Kidney tubule cell (primary cell): ENCODE measurements at regions not wholly inside any gene's neighbourhood (a gene's known extent, or its start where the extent isn't known, plus 50 kb on each side); places are given as distances from the start of the nearest gene placed in this dataset.

Source experiments
- DNase-seq: peaks from one replicate; pipeline ENCODE4 v3.0.0-alpha.2; 2018; ENCODE audit warnings: low spot score

DNA sequence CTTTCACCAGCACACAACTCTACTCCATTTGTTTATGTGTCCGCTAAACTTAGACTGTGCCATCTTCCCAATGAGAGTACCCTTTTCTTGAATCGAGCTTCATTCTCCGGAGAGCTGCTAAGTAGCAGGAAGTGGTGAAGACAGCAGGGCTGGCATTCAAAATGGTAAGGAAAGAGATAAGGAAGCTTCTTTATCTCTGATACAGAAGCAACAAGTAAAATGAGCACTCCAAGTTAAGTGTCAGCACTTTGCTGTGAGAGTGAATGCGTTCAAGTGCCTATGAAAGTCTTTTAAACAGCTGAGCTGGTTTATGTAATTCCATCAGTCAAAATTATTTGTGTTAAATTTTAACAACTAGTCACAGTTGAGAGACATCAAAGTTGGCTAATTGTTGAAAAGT, 386.8 kb upstream of the PTPRD start:
- DNase-seq, result no peak

DNA sequence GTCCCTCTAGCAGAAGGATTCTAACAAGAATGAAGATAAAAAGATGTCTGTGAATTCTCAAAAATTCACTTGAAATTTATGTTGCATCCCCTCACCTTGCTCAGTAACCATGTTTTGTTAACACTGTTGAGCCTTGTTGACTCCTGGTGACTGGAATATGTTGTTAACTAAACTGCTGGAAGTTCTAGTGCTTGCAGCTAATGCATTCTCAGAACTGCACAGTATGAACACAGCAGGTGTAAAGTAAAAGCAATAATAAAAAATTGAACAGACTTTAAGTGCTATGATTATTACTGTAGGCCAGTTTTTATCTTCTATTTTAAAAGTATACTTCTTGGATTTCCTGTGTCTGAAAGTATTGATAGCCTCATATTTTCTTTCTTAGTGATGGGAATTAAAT, 388.7 kb upstream of the PTPRD start:
- DNase-seq, result no peak

DNA sequence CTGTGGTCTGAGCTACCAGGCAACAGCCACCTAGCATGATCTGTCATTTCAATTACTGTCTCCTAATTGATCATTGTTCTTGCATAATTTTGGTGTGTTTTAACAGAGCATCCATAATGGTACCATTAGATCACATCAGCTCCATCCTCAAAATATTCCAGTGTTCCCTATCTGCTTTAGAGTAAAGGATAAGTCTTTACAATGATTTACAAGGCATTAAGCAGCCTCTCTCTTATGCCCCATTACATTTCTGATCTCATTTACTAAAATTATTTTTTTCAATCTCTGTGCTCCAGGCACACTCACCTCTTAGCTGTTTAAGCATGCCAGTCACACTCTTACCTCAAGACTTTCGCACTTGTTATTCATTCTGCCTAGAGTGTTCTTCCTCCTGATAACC, 389.9 kb upstream of the PTPRD start:
- DNase-seq, result no peak

DNA sequence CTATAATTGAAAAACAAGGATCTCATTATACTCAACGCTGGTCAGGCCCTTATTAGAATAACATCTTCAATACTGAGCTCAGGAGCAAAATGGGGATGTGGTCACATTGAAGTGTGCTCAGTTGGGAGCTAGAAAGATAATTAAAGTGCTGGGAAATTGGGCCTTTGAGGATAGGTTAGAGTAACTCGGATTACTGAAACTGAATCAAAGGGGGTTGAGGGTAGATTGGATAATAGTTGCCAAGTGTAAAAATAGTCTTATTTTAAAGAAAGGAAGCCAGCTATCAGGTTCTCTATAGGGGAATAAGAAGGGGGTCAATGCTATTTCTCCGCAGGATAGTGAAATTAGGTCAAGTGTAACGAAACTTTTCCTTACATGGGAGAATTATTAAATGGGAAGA, 391.0 kb upstream of the PTPRD start:
- DNase-seq, result no peak

DNA sequence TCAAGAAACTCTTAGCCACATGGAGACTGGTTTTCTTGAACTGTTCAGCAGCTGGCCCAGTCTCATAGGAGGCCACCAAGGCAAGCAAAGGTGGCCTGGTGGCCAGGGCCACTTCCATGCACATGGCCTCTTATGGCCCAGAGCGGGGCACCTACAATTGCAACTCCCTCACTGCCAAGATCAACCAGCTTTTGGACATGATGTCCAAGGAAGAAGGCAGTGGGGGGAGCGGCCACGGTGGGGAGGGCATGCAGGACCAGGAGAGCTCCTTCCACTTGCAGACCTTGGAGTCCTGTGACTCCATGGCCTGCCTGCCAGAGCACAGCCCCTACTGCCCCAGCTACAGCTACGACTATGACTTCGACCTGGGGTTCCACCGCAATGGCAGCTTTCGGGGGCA, 398.9 kb upstream of the PTPRD start:
- DNase-seq, result no peak

DNA sequence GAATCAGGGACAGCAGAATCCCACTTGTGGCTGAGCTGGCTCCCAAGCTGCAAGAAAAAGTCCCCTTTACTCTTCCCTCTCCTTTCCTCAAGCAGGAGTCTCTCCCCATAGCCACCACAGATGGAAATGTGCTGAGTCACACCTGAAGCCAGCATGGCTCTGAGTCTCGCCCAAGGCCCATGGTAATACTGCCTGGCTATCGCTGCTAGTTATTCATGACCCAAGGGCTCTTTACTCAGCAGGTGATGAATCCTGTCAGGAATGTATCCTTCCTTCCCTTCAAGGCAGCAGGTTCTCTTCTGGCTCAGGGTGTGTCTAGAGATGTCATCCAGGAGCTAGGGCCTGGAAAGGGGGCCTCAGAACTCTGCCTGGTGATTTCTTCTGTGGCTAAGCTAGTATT, 403.3 kb upstream of the PTPRD start:
- DNase-seq, result peak; percentile 32

DNA sequence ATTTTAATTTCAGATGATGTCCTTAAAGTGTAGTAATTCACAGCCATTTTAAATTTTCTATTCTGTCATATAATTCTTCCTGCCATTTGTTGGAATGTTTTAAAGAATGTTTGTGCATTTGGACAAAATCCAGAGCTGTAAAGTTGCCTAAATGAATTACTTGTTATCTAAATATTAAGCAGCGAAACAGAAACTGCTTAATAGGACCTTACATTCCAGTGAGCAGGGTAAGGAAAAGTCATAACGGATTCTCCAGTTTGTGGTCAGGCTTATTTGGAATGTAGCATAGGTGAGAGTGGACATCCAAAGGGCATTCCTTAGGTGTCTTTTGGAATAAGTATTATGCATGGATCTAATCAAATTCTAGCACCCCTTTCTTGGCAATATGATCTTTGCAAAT, 410.4 kb upstream of the PTPRD start:
- no peak for DNase-seq

DNA sequence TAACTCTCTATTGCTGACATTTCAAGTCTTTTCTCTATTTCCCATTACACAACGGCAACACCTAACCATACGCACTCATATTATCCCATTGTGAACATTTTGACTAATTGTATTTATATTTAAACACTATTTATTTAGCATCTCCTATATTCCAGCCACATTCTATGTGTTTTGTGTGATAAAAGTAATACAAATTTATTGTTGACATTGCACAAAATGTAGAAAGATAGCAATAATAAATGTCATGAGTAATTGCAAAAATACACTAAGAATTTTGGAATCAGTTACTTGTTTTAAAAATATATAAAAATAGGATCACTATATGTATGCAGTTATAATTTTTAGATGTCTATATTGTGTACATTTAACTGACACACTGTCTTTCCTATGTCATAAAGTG, 413.0 kb upstream of the PTPRD start:
- no peak for DNase-seq

DNA sequence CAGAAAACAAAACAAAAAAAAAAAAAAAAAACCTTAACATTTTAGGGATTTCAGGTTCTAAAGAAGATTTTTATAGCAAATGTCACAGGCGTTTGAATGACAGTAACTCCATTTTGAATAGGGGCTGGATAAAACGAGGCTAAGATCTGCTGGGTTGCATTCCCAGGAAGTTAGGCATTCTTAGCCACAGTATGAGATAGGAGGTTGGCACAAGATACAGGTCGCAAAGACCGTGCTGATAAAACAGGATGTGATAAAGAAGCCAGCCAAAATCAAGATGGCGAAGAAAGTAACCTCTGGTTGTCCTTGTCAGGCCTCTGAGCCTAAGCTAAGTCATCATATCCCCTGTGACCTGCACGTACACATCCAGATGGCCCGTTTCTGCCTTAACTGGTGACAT, 425.6 kb upstream of the PTPRD start:
- no peak for DNase-seq

DNA sequence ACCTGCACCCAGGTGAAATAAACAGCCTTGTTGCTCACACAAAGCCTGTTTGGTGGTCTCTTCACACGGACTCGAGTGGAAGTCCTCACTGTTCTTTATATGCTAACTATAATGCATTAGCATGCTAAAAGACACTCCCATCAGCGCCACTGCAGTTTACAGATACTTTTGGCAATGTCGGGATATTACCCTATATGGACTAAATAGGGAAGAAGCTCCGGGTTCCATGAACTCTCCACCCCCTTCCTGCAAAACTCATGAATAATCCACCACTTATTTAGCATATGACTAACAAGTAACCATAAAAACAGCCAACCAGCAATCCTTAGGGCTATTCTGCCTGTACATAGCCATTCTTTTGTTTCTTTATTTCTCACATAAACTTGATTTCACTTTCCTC, 426.2 kb upstream of the PTPRD start:
- no peak for DNase-seq

DNA sequence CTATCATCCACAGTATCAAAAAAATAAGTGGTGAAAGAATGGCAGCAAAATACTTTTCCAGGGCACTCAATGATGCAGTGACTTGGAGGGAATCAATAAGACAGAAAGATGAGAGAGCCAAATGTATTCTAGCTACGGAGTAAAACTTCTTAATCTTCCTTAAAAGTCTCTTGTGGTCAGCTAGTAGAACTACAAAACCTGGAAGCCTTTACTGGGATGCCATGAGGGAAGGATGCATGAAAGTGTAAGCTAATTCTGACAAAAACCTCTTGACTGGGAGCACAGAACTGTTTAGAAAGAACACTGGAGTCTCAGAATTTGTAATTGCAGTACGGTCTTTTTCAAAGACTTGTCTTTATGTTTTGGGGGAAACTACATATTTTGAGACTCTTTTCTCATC, 432.8 kb upstream of the PTPRD start:
- DNase-seq, result no peak

DNA sequence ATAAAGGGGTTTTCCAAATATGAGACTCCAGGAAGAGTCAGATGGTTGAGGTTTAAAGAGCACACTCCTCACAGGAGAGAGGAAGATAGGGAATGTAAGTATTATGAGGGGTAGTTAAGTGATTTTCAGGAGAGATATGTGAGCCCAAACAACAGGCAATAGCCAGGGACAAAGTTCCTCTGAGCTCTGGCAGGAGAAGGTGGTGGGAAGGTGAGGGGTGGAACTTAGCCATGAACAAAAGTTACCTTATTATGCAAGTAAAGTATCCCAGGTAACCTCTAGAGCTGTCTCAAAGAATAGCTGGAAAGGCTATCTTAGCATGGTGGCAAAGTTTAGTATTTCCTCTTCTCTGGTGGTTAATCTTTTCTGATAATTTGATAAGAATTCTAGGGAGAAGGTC, 450.5 kb upstream of the PTPRD start:
- no peak for DNase-seq

DNA sequence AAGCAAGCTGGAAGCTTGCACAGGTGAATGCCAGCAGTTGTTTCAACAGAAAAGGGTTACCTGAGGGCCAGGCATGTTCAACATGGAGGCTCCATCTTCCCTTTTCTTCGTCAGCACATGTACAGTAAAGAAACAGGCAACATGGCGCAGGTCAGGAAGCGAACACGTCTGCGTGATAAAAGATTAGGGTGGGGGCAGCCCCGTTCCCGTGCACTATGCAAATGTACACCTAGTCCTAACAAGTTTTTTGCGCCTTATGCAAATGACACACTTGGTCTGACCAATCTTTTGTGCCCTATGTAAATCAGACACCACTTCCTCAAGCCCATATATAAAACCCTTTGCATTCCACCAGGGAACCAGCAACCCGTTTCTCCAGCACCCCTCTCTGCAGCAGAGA, 452.1 kb upstream of the PTPRD start:
- DNase-seq, result no peak

DNA sequence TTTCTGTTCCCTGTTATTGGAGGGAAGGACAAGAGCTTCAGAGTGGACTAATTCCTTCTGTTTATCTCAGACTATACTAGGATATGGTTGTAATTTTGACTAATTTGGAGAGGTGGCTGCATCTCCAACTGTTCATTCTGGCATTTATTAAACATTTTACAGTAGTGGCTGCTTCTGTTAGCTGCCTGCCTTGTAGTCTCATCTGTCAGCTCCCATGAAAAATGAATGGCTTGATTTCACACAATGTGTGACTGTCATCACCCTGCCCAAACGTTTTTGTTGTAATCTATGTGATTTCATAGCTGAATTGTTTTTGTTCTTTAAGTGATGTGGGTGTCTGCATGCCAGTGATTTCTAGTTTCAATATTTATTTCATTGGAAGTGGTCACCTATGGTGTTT, 459.4 kb upstream of the PTPRD start:
- DNase-seq, result no peak

DNA sequence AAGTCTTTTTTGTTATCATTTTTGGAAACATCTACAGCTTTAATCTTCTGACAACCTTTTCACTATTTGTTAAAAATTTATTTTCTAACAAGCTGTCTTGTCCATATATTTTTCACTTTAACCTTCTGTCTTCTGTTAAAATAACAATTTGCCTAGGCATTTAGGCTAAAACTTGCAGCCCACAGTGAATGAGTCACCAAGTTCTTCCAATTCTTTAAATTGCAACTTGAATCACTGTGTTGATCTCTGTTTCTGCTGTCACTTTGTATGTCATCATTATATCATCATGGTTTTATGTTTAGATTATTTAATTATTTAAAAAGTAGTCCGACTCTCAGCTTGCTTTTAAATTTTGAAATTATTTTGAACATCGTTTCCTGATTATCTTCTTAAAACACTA, 473.8 kb upstream of the PTPRD start:
- DNase-seq, result peak; percentile 2

DNA sequence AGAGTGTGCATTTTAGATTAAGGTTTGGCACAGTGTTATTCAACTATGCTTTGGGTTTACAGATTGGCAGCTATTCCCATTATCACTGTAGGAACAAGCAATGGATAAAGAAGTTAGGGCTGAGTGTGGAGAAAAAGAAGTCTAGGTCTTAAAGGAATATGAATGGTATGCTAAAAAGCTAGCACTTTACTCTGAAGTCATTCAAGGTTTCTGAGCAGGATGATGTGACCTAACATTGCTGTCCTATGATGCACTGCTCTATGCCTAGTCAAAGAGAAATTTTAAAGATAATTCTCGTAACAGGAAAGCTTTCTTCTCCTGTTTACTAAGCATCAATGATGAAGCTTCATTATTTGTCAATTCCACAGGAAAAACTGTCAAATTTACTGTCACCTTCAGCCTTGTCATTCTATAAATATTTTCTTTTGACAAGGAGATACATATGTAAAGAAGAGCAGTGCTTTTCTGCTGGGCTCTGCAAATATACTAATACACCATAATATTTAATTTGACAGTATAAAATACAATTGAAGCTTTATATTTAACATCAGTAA, 476.1 kb upstream of the PTPRD start:
- no peak for DNase-seq

DNA sequence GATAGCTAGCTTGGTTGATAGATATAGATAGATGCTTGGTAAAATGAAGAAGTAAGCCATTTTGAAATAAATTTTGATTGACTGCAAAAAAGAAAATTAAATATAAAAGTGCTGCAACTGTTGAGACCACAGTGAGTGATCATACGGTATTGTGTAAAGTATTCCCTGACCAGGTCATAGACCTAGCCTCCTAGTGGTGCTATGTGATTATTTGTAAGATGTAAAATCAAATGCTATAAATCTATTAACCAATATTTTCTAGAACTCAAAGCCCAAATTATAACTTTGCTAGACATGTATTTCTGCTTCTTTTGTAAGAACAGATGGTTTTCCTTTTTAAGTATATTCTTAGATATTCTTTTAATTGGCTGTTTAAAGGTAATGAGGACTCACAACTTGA, 480.2 kb upstream of the PTPRD start:
- DNase-seq, result no peak

DNA sequence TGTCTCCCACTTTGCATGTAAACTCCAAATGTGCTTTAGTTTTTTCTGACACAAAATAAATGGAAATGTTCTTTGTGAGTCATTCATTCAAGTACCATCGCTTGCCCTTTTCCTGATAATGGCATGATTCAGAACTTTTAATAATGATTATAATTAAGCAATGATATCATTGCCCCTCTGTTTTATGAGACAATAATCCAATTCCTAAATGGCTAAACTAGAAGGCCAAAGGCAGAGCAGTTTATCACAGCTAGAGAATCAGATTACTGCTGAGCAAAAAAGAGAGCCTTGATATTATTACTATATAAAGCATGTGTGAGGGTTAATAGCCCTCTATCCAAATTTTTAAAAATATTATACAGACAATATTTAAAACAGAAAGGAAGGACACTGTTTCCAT, 484.2 kb upstream of the PTPRD start:
- no peak for DNase-seq

DNA sequence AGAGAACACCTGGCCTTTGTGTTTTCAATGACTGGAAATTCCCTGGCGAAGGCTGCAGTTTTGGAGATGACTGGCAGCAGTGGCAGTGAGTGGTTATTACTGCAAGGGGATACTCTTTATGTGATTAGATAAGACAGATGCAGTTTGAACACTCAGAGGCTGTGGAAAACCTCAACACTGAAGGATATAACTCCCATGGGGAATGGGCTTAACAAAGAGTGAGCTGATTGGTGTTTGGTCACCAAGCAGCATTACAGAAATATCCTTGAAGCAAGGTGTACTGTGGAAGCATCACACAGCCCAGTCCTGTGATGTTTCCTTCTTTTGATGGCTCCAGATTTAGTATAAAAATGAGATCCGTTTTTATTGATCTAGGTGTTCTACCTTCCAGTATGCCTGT, 490.7 kb upstream of the PTPRD start:
- no peak for DNase-seq

DNA sequence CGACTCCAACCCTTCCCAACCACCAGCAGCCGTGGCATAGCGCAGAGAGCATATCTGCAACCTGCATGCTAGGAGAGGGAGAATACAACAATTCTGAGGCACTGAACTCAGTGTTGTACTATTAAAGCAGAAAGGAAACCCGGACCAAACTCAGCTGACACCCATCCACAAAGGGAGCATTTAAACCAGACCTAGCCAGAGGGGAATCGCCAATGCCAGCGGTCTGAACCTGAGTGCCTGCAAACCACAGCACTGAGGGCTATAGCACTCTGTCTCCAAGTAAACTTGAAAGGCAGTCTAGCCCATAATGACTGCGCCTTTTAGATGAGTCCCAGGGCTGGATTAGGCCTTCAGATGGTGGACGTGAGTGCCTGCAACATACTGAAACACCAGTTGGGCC, 494.4 kb upstream of the PTPRD start:
- DNase-seq, result no peak

DNA sequence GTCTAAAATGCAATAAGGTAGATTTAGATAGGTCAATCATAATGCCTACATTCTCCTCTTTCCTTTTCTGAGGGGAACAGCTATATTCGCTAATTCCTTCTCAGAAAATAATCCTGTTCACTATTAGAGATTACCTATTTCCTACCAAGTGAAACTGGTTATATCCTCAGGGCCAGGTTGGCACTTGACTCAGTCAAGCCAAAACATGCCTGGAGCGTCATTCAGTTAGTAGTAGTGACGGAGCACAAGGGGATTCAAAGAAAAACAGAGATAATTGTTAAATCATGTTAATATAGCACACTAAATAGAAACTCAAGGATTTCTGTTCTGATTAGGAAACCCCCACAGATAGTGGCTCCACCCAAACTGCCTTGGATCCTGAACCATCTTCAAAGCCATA, 515.4 kb upstream of the PTPRD start:
- DNase-seq, result no peak

DNA sequence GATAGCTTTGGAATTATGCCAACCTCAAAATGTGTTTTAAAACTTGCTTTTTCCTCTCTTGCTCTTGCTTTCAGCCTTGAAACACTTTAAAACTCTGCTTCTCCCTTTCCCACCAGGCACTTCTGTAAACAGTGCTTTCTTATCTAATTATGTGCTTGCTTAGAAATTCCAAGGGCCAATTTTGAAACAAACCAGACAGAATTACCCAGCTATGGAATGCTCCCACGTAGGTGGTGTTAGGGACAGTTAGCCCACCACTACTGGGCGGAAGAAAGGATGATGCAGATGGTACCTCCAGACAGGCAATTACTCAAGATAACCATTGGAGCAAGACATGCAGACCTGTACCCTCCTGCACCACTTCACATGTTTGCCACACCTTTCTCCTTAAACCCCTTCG, 523.0 kb upstream of the PTPRD start:
- DNase-seq, result no peak

DNA sequence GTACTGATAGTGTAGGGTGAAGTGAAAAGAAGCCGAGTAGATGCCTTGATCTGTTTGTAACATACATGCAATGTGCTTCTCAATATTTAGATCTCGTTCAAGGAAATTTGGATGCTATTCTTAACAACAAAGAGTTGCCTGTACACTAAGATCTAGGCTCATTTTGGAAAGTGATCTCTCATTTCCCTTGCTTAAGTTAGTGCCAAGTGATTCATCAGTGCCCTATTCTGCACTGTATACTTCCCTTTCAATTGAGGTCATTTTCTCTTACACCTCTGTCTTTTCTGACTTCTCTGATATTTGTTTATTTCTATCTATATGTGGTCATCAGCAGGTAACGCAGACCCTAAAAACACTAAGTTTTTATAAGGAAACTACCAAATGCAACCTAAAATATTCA, 528.6 kb upstream of the PTPRD start:
- no peak for DNase-seq

DNA sequence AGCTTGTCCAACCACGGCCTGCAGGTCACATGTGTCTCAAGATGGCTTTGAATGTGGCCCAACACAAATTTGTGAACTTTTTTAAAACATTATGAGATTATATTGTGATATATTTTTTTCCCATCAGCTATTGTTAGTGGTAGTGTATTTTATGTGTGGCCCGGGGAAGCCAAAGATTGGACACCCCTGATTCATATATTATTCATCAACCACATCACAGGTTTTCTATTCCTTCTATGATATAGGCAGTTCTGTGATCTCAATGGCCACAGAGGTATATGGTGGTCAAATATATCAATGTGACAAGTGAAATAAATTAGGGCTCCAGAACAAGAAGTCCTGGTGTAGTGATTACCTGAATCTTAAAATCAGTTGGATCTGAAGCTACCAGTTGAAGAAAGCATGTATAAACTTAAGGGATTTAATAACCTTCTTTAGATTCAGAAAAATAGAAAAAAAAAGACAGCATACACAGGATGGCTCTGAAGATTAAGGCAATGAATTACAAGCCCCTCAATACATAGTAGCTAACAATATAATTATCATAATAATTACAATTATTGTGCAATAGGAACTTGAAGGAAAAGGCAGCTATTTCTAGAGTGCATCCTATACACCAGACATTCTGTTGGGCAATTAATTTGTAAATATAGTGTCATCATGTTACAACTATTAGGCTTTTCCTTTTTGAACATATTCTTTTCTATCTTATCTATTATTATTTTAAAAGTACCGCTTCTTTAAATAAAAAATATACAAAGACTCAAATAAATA, 530.4 kb upstream of the PTPRD start:
- DNase-seq, result no peak
